ENCODE measurements at regions not wholly inside any gene's neighbourhood (a gene's known extent, or its start where the extent isn't known, plus 50 kb on each side); places are given as distances from the start of the nearest gene placed in this dataset.

GRCh38 chr20:63065911-63066310, 59.1 kb upstream of the BHLHE23 start:
- no peak for TF ChIP-seq CTCF (conservative IDR thresholded peaks at IDR 0.05; ENCODE audit: low read depth, low read length)
- no peak for TF ChIP-seq EZH2 (IDR thresholded peaks at IDR 0.05; ENCODE audit: low read length, unreplicated experiment)
- TF ChIP-seq EZH2phosphoT487 (IDR thresholded peaks at IDR 0.05; ENCODE audit: borderline replicate concordance, low read length) = no peak

All from PC-3 (cell line).